H1 (cell line): ENCODE measurements at regions not wholly inside any gene's neighbourhood (a gene's known extent, or its start where the extent isn't known, plus 50 kb on each side); places are given as distances from the start of the nearest gene placed in this dataset.

Source experiments
- CTCF ChIA-PET: fragments of 300-600 bp; sonication (Branson Sonifier 250); formaldehyde crosslinking; loops from one replicate; lab custom pipeline; 2021; ENCODE audit not compliant: partially characterized antibody; lab: Charles Lee
- POLR2A ChIA-PET: fragments of 300-600 bp; sonication (Branson Sonifier 250); formaldehyde crosslinking; loops from one replicate; lab custom pipeline; 2021; ENCODE audit warnings: inconsistent platforms; ENCODE audit not compliant: partially characterized antibody; lab: Charles Lee
- DNase-seq, 2 experiments: peaks; one replicate each; pipeline versions ENCODE4 v3.0.0 to v3.0.0-alpha.2; 2010 to 2022; ENCODE audit warnings: low spot score in 2 of 2, low read depth in 1 of 2, mixed read lengths in 1 of 2
- FAIRE-seq: peaks from 2 replicates; lab custom pipeline; 2011; peaks lifted over from hg19 to GRCh38; lab: Jason Lieb, UNC
- H2AFZ ChIP-seq: 2 replicates; pipeline ENCODE4 v1.8.1; 2012; ENCODE audit warnings: low read length, inconsistent platforms
- H2AK5ac ChIP-seq: 2 replicates; pipeline ENCODE4 v1.6.1; 2013; ENCODE audit warnings: low read depth, low read length
- H2BK120ac ChIP-seq: replicated peaks from 2 replicates; pipeline ENCODE3; 2013; ENCODE audit warnings: low read depth, low read length, inconsistent platforms
- H2BK12ac ChIP-seq: 2 replicates; pipeline ENCODE4 v1.6.1; 2013; ENCODE audit warnings: low read depth, low read length
- H2BK15ac ChIP-seq: 2 replicates; pipeline ENCODE4 v1.6.1; 2013; ENCODE audit warnings: low read length
- H2BK20ac ChIP-seq: 2 replicates; pipeline ENCODE4 v1.6.1; 2013; ENCODE audit warnings: low read length
- H2BK5ac ChIP-seq: 2 replicates; pipeline ENCODE4 v1.6.1; 2013; ENCODE audit warnings: low read depth, low read length
- H3K14ac ChIP-seq: 2 replicates; pipeline ENCODE4 v1.6.1; 2013; ENCODE audit warnings: inconsistent platforms; ENCODE audit not compliant: insufficient read length
- H3K18ac ChIP-seq: 2 replicates; pipeline ENCODE4 v1.6.1; 2013; ENCODE audit warnings: low read length; ENCODE audit errors: extremely low read depth
- H3K23ac ChIP-seq: 2 replicates; pipeline ENCODE4 v1.6.1; 2013; ENCODE audit warnings: inconsistent platforms; ENCODE audit not compliant: insufficient read length
- H3K23me2 ChIP-seq: 2 replicates; pipeline ENCODE4 v1.6.1; 2013; ENCODE audit warnings: low read depth, low read length
- H3K27ac ChIP-seq: 2 replicates; pipeline ENCODE4 v1.6.1; 2011; ENCODE audit warnings: low read depth, low read length, inconsistent platforms
- H3K27me3 ChIP-seq, 4 experiments: replicated peaks in 1 of 4; 1 replicate in 1 of 4; 2 replicates in 3 of 4; pipeline versions ENCODE4 v1.6.1 to v1.8.1; 2011 to 2013; ENCODE audit warnings: low read length in 3 of 4, mild to moderate bottlenecking in 3 of 4, inconsistent platforms in 2 of 4, mixed read lengths in 2 of 4, moderate library complexity in 1 of 4; ENCODE audit not compliant: control insufficient read depth in 3 of 4, insufficient read depth in 3 of 4; ENCODE audit errors: extremely low read depth in 1 of 4
- H3K36me3 ChIP-seq, 4 experiments: 2 replicates each; pipeline versions ENCODE4 v1.6.1 to v1.8.1; 2011 to 2013; ENCODE audit warnings: mild to moderate bottlenecking in 4 of 4, low read length in 3 of 4, moderate library complexity in 2 of 4, control low read depth in 1 of 4, inconsistent platforms in 1 of 4; ENCODE audit not compliant: insufficient read depth in 4 of 4, control insufficient read depth in 2 of 4
- H3K4ac ChIP-seq: replicated peaks from 2 replicates; pipeline ENCODE3; 2013; ENCODE audit warnings: low read length, low read depth, mixed read lengths, inconsistent platforms; ENCODE audit not compliant: insufficient read length
- H3K4me1 ChIP-seq, 4 experiments: replicated peaks in 1 of 4; 1 replicate in 1 of 4; 2 replicates in 3 of 4; pipeline versions ENCODE4 v1.6.1 to v1.8.1; 2011 to 2013; ENCODE audit warnings: low read length in 3 of 4, inconsistent platforms in 2 of 4, mixed read lengths in 1 of 4; ENCODE audit not compliant: insufficient read depth in 4 of 4, control insufficient read depth in 3 of 4
- H3K4me2 ChIP-seq, 2 experiments: 2 replicates each; pipeline versions ENCODE4 v1.6.1 to v1.8.1; 2011 to 2013; ENCODE audit warnings: low read depth in 2 of 2, low read length in 2 of 2, control low read depth in 1 of 2, inconsistent platforms in 1 of 2, mild to moderate bottlenecking in 1 of 2; ENCODE audit not compliant: insufficient read depth in 1 of 2
- H3K4me3 ChIP-seq, 4 experiments: fragments of 200-600, 300-600 bp in 1 of 4; sonication (generic), shearing (Covaris generic), sonication (Bioruptor Twin) in 1 of 4; 2 replicates each; pipeline versions ENCODE4 v1.5.1 to v1.8.1; 2011 to 2016; ENCODE audit warnings: low read length in 4 of 4, low read depth in 3 of 4, control low read depth in 2 of 4, inconsistent platforms in 2 of 4, mild to moderate bottlenecking in 2 of 4, mixed read lengths in 1 of 4, moderate library complexity in 1 of 4; ENCODE audit not compliant: insufficient read depth in 2 of 4; ENCODE audit errors: extremely low read depth in 1 of 4
- H3K56ac ChIP-seq: replicated peaks from 2 replicates; pipeline ENCODE3; 2013; ENCODE audit warnings: low read depth, mild to moderate bottlenecking, mixed read lengths, low read length, inconsistent platforms; ENCODE audit not compliant: insufficient read length
- H3K79me1 ChIP-seq: 2 replicates; pipeline ENCODE4 v1.6.1; 2013; ENCODE audit warnings: low read depth, low read length, control low read depth
- H3K79me2 ChIP-seq, 2 experiments: 2 replicates each; pipeline versions ENCODE4 v1.6.1 to v1.8.1; 2012 to 2013; ENCODE audit warnings: low read length in 2 of 2, mild to moderate bottlenecking in 2 of 2, inconsistent platforms in 1 of 2; ENCODE audit not compliant: insufficient read depth in 2 of 2, control insufficient read depth in 1 of 2
- H3K9ac ChIP-seq, 4 experiments: replicated peaks in 1 of 4; 1 replicate in 1 of 4; 2 replicates in 3 of 4; pipeline versions ENCODE4 v1.6.1 to v1.8.1; 2011 to 2013; ENCODE audit warnings: low read depth in 3 of 4, low read length in 3 of 4, control low read depth in 2 of 4, mild to moderate bottlenecking in 2 of 4, moderate library complexity in 2 of 4, inconsistent platforms in 1 of 4; ENCODE audit errors: extremely low read depth in 1 of 4
- H3K9me3 ChIP-seq, 2 experiments: 2 replicates each; pipeline versions ENCODE4 v1.6.1 to v1.8.1; 2012 to 2013; ENCODE audit warnings: mild to moderate bottlenecking in 2 of 2, moderate library complexity in 2 of 2, control low read depth in 1 of 2, inconsistent platforms in 1 of 2, low read depth in 1 of 2, low read length in 1 of 2, mixed read lengths in 1 of 2; ENCODE audit not compliant: insufficient read depth in 2 of 2
- H4K20me1 ChIP-seq, 2 experiments: replicated peaks in 1 of 2; 2 replicates each; pipeline versions ENCODE3 to v1.8.1; 2011 to 2013; ENCODE audit warnings: inconsistent platforms in 2 of 2, low read length in 2 of 2, mild to moderate bottlenecking in 1 of 2; ENCODE audit not compliant: insufficient read depth in 2 of 2, control insufficient read depth in 1 of 2
- H4K5ac ChIP-seq: 2 replicates; pipeline ENCODE4 v1.6.1; 2013; ENCODE audit warnings: low read length, low read depth, mixed read lengths, inconsistent platforms; ENCODE audit not compliant: insufficient read length
- H4K8ac ChIP-seq: 2 replicates; pipeline ENCODE4 v1.8.0; 2013; ENCODE audit warnings: mild to moderate bottlenecking, moderate library complexity, low read length, inconsistent platforms; ENCODE audit not compliant: insufficient read depth; ENCODE audit errors: extremely low read depth
- H4K91ac ChIP-seq: replicated peaks from 2 replicates; pipeline ENCODE3; 2013; ENCODE audit warnings: low read length, mixed read lengths, inconsistent platforms; ENCODE audit not compliant: insufficient read length
- BACH1 ChIP-seq: IDR thresholded peaks from 2 replicates; pipeline ENCODE4 v1.6.1; 2012; ENCODE audit warnings: low read length, improper control_type of control experiment
- SP4 ChIP-seq: IDR thresholded peaks from 2 replicates; pipeline ENCODE4 v1.6.1; 2012; ENCODE audit warnings: low read length, inconsistent platforms
- TAF7 ChIP-seq: optimal IDR thresholded peaks from 2 replicates; pipeline ENCODE3; 2011; ENCODE audit warnings: low read depth, mild to moderate bottlenecking, inconsistent platforms, low read length, moderate library complexity, borderline replicate concordance
- whole genome bisulfite sequencing, 2 experiments: shearing (Covaris generic) in 1 of 2; methylation state at CpG; one replicate each; pipeline versions ENCODE4 v1.1.6 to v1.1.7; 2013 to 2015; ENCODE audit warnings: low lambda C conversion rate in 2 of 2, mixed read lengths in 2 of 2, inconsistent platforms in 1 of 2, low coverage in 1 of 2, missing lambda C conversion rate in 1 of 2; ENCODE audit not compliant: insufficient replicate concordance in 2 of 2, insufficient coverage in 1 of 2, insufficient read length in 1 of 2; ENCODE audit errors: extremely low coverage in 1 of 2, missing lambda C conversion rate in 1 of 2; 5-methylcytosine and 5-hydroxymethylcytosine counted together
- TF ChIP-seq, protein P1 (sequence below): IDR thresholded peaks from 2 replicates; pipeline ENCODE4 v1.6.1; 2011; ENCODE audit warnings: low read length, improper control_type of control experiment

GRCh38 chr7:55723621-55723941, 139.0 kb downstream of the SEPTIN14 start:
- no peak overlapping the region for H3K9ac ChIP-seq
- no peaks in the 10 kb centered on the region for H3K27me3 ChIP-seq
- DNase-seq (no peak), FAIRE-seq (no peak)
- H3K9me3 ChIP-seq, result no peaks in the 10 kb centered on the region
- no peak overlapping the region for H2BK5ac ChIP-seq
- H3K56ac ChIP-seq, result no peak overlapping the region
- no peak overlapping the region for H4K91ac ChIP-seq
- H2AK5ac ChIP-seq, result no peak overlapping the region
- POLR2A ChIA-PET, result no interaction called here
- H3K4me2 ChIP-seq, result no peak overlapping the region
- no peaks in the 10 kb centered on the region for H3K36me3 ChIP-seq
- TF ChIP-seq, protein P1, sequence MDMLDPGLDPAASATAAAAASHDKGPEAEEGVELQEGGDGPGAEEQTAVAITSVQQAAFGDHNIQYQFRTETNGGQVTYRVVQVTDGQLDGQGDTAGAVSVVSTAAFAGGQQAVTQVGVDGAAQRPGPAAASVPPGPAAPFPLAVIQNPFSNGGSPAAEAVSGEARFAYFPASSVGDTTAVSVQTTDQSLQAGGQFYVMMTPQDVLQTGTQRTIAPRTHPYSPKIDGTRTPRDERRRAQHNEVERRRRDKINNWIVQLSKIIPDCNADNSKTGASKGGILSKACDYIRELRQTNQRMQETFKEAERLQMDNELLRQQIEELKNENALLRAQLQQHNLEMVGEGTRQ, result no peak
- TF ChIP-seq SP4 (no peak), BACH1 (no peak), TAF7 (no peak)
- no peak overlapping the region for H3K14ac ChIP-seq
- H2AFZ ChIP-seq, result no peak overlapping the region
- no peak overlapping the region for H4K5ac ChIP-seq
- H3K4me3 ChIP-seq, result no peak overlapping the region
- H3K23me2 ChIP-seq, result no peaks in the 10 kb centered on the region
- no peak overlapping the region for H3K23ac ChIP-seq
- no peaks in the 10 kb centered on the region for H3K79me1 ChIP-seq
- H3K4me1 ChIP-seq, result no peaks in the 10 kb centered on the region
- H3K79me2 ChIP-seq, result no peaks in the 10 kb centered on the region
- H3K27ac ChIP-seq, result no peak overlapping the region
- H2BK120ac ChIP-seq, result no peak overlapping the region
- no peaks in the 10 kb centered on the region for H4K20me1 ChIP-seq
- H2BK20ac ChIP-seq, result no peak overlapping the region
- CTCF ChIA-PET, result interaction anchor here (1.6 to 2.6 kb wide), 2 partner anchors 80 to 82 kb away, joined by 3 to 14 read pairs; no protein-coding TSS in a partner anchor
- H4K8ac ChIP-seq, result no peak overlapping the region
- H3K18ac ChIP-seq, result no peak overlapping the region
- no peak overlapping the region for H3K4ac ChIP-seq
- no peak overlapping the region for H2BK15ac ChIP-seq
- H2BK12ac ChIP-seq, result no peak overlapping the region
- WGBS, 2 experiments, result 78% methylated on average over 7 of the region's 7 CpGs; no CpG with 5 or more reads in 1 of the 2 experiments
